OCI-M1 (cell line): ENCODE measurements at regions not wholly inside any gene's neighbourhood (a gene's known extent, or its start where the extent isn't known, plus 50 kb on each side); places are given as distances from the start of the nearest gene placed in this dataset.
"Not testable (repeated sequence)": the region's sequence is repeated elsewhere in the genome, so short reads cannot be mapped to it uniquely, and the experiment has no call there.

Source experiments
- DNase-seq: peaks from one replicate; lab custom pipeline; 2025; lab: John Stamatoyannopoulos, UW

GRCh38 chr20:12072221-12072953 is 154.7 kb downstream of the BTBD3 start:
- DNase-seq: no peak

- no peak for DNase-seq
These were observed 155.2 kb downstream of the BTBD3 start for GRCh38 chr20:12072954-12073264.

GRCh38 chr20:12074111-12074655 is 156.5 kb downstream of the BTBD3 start:
- DNase-seq: no peak

- DNase-seq: no peak
These were observed 158.5 kb downstream of the BTBD3 start for GRCh38 chr20:12076200-12076599.

- DNase-seq: no peak
These were observed 160.2 kb downstream of the BTBD3 start for GRCh38 chr20:12077875-12078274.

GRCh38 chr20:12079490-12079889 is 161.8 kb downstream of the BTBD3 start:
- DNase-seq: no peak

- no peak for DNase-seq
These were observed 165.6 kb downstream of the BTBD3 start for GRCh38 chr20:12083269-12083668.

GRCh38 chr20:12084482-12084881 is 166.8 kb downstream of the BTBD3 start:
- DNase-seq: no peak

- no peak for DNase-seq
These were observed 168.7 kb downstream of the BTBD3 start for GRCh38 chr20:12086359-12086758.

GRCh38 chr20:12090920-12091319 is 173.2 kb downstream of the BTBD3 start:
- DNase-seq: no peak

- no peak for DNase-seq
These were observed 175.5 kb downstream of the BTBD3 start for GRCh38 chr20:12093057-12093796.

- not testable (repeated sequence) for DNase-seq
These were observed 176.1 kb downstream of the BTBD3 start for GRCh38 chr20:12093797-12094190.

- no peak for DNase-seq
These were observed 177.7 kb downstream of the BTBD3 start for GRCh38 chr20:12095180-12095920.

GRCh38 chr20:12098421-12098820 is 180.7 kb downstream of the BTBD3 start:
- no peak for DNase-seq

- no peak for DNase-seq
These were observed 191.2 kb downstream of the BTBD3 start for GRCh38 chr20:12108846-12109245.

GRCh38 chr20:12110274-12110673 is 192.6 kb downstream of the BTBD3 start:
- no peak for DNase-seq

GRCh38 chr20:12110711-12111110 is 193.0 kb downstream of the BTBD3 start:
- DNase-seq: no peak

- no peak for DNase-seq
These were observed 193.9 kb downstream of the BTBD3 start for GRCh38 chr20:12111431-12112088.

- no peak for DNase-seq
These were observed 194.4 kb downstream of the BTBD3 start for GRCh38 chr20:12112089-12112474.

- DNase-seq: no peak
These were observed 195.0 kb downstream of the BTBD3 start for GRCh38 chr20:12112665-12113064.

- DNase-seq: no peak
These were observed 195.4 kb downstream of the BTBD3 start for GRCh38 chr20:12113075-12113467.
